ENCODE measurements at regions not wholly inside any gene's neighbourhood (a gene's known extent, or its start where the extent isn't known, plus 50 kb on each side); places are given as distances from the start of the nearest gene placed in this dataset.

DNA sequence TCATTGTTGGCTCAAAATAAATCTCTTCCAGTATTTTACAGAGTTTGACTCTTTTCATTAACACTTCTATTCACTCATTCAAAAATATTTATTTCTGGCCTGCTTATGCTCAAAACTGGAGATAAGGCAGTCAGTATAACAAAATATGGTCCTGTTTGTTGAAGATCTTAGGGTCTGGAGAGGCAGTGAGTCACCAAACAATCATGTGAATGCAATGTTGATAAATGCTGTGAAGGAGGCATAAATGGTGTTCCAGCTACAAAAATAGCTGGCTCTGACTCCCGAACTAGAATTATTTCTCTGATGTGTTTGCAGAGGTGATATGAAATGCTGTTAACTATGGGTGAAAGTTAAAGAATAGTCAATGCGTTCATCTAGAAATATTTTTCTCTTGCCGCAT, 390.6 kb downstream of the AASDHPPT start:
- ChIA-PET POLR2A (no interaction called here), CTCF (ENCODE audit: low intra/inter-chr PET ratio, low total read pairs) (no interaction called here)
- no peak overlapping the region for H3K27ac ChIP-seq (ENCODE audit: extremely low read length, insufficient read depth, low read length)
- H2AFZ ChIP-seq (ENCODE audit: low read length): no peak overlapping the region
- ATAC-seq (no peak), DNase-seq (ENCODE audit: low spot score) (peak; percentile 20), FAIRE-seq (no peak)
- no peaks in the 10 kb centered on the region for H3K27me3 ChIP-seq (ENCODE audit: control insufficient read depth in 1 of 2, insufficient read depth in 2 of 2, low read length in 2 of 2)
- TF ChIP-seq ZNF570 (CRISPR knock-in tag; IDR thresholded peaks at IDR 0.05; ENCODE audit: borderline replicate concordance) (no peak), EED (CRISPR knock-in tag; IDR thresholded peaks at IDR 0.05) (no peak), POLR2AphosphoS2 (IDR thresholded peaks at IDR 0.05; ENCODE audit: low read depth, low read length) (no peak), FOSL2 (CRISPR knock-in tag; IDR thresholded peaks at IDR 0.05) (peak; percentile 52; the same call in 1 of the 2 replicates), ZNF777 (CRISPR knock-in tag; IDR thresholded peaks at IDR 0.05) (no peak)
- TF ChIP-seq, protein P1, sequence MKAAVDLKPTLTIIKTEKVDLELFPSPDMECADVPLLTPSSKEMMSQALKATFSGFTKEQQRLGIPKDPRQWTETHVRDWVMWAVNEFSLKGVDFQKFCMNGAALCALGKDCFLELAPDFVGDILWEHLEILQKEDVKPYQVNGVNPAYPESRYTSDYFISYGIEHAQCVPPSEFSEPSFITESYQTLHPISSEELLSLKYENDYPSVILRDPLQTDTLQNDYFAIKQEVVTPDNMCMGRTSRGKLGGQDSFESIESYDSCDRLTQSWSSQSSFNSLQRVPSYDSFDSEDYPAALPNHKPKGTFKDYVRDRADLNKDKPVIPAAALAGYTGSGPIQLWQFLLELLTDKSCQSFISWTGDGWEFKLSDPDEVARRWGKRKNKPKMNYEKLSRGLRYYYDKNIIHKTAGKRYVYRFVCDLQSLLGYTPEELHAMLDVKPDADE (CRISPR knock-in tag; IDR thresholded peaks at IDR 0.05): no peak
- TF ChIP-seq, protein P2, sequence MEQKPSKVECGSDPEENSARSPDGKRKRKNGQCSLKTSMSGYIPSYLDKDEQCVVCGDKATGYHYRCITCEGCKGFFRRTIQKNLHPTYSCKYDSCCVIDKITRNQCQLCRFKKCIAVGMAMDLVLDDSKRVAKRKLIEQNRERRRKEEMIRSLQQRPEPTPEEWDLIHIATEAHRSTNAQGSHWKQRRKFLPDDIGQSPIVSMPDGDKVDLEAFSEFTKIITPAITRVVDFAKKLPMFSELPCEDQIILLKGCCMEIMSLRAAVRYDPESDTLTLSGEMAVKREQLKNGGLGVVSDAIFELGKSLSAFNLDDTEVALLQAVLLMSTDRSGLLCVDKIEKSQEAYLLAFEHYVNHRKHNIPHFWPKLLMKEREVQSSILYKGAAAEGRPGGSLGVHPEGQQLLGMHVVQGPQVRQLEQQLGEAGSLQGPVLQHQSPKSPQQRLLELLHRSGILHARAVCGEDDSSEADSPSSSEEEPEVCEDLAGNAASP (CRISPR knock-in tag; IDR thresholded peaks at IDR 0.05; ENCODE audit: borderline replicate concordance): no peak
- no TSS peak for BruUV-seq (replicated peaks)
- peaks cover 41% of the 10 kb centered on the region for H3K4me1 ChIP-seq (ENCODE audit: insufficient read depth, low read length)
- no peak overlapping the region for H3K4me2 ChIP-seq (ENCODE audit: low read depth, low read length)
- no peaks in the 10 kb centered on the region for H3K79me2 ChIP-seq (ENCODE audit: insufficient read depth, low read length)
- peaks cover 76% of the 10 kb centered on the region for H3K9me3 ChIP-seq (ENCODE audit: low read length)
- in situ Hi-C loops (cut with HindIII; ENCODE audit: extremely low pct_ligation_motif_present, low pct_unique_long_range_greater_than_20kb): no loop called here
- H3K9ac ChIP-seq (ENCODE audit: insufficient read depth, low read depth, low read length): no peak overlapping the region
- H4K20me1 ChIP-seq (ENCODE audit: insufficient read depth, low read length): no peaks in the 10 kb centered on the region
- 55% methylated on average over 3 of the region's 3 CpGs for WGBS (ENCODE audit: low lambda C conversion rate)
- H3K4me3 ChIP-seq (replicated peaks in 1 of 3; ENCODE audit: insufficient read depth in 1 of 3, low read depth in 2 of 3, low read length in 3 of 3): no peak overlapping the region
- no peaks in the 10 kb centered on the region for H3K36me3 ChIP-seq (replicated peaks in 1 of 2; ENCODE audit: control insufficient read depth in 1 of 2, insufficient read depth in 2 of 2, low read length in 2 of 2)
- intact Hi-C loops (cut with micrococcal nuclease; ENCODE audit: unreplicated experiment): no loop called here

- Histone ChIP-seq H2AFZ (ENCODE audit: low read length) (no peak overlapping the region), H4K20me1 (ENCODE audit: insufficient read depth, low read length) (no peaks in the 10 kb centered on the region), H3K4me3 (replicated peaks in 1 of 3; ENCODE audit: insufficient read depth in 1 of 3, low read depth in 2 of 3, low read length in 3 of 3) (no peak overlapping the region), H3K4me2 (ENCODE audit: low read depth, low read length) (no peak overlapping the region), H3K27me3 (ENCODE audit: control insufficient read depth in 1 of 2, insufficient read depth in 2 of 2, low read length in 2 of 2) (no peaks in the 10 kb centered on the region), H3K27ac (ENCODE audit: extremely low read length, insufficient read depth, low read length) (no peak overlapping the region), H3K36me3 (replicated peaks in 1 of 2; ENCODE audit: control insufficient read depth in 1 of 2, insufficient read depth in 2 of 2, low read length in 2 of 2) (no peaks in the 10 kb centered on the region), H3K9ac (ENCODE audit: insufficient read depth, low read depth, low read length) (no peak overlapping the region), H3K9me3 (ENCODE audit: low read length) (peaks cover 76% of the 10 kb centered on the region), H3K79me2 (ENCODE audit: insufficient read depth, low read length) (no peaks in the 10 kb centered on the region), H3K4me1 (ENCODE audit: insufficient read depth, low read length) (peaks cover 37% of the 10 kb centered on the region)
- DNase-seq (ENCODE audit: low spot score) (no peak), ATAC-seq (no peak), FAIRE-seq (no peak)
- WGBS (ENCODE audit: low lambda C conversion rate): 63% methylated on average over 1 of the region's 1 CpG
- ChIA-PET CTCF (ENCODE audit: low intra/inter-chr PET ratio, low total read pairs) (no interaction called here), POLR2A (no interaction called here)
- intact Hi-C loops (cut with micrococcal nuclease; ENCODE audit: unreplicated experiment): no loop called here
- in situ Hi-C loops (cut with HindIII; ENCODE audit: extremely low pct_ligation_motif_present, low pct_unique_long_range_greater_than_20kb): no loop called here
- no TSS peak for BruUV-seq (replicated peaks)
- TF ChIP-seq CEBPG (CRISPR knock-in tag; IDR thresholded peaks at IDR 0.05) (no peak), BRF2 (CRISPR knock-in tag; IDR thresholded peaks at IDR 0.05) (no peak), ZZZ3 (CRISPR knock-in tag; IDR thresholded peaks at IDR 0.05; ENCODE audit: borderline replicate concordance) (no peak), ZNF749 (CRISPR knock-in tag; IDR thresholded peaks at IDR 0.05; ENCODE audit: borderline replicate concordance) (no peak), PHF20 (CRISPR knock-in tag; IDR thresholded peaks at IDR 0.05) (no peak), ZNF33B (CRISPR knock-in tag; IDR thresholded peaks at IDR 0.05) (no peak), ZBTB43 (CRISPR knock-in tag; conservative IDR thresholded peaks at IDR 0.05) (no peak), ZMAT5 (CRISPR knock-in tag; IDR thresholded peaks at IDR 0.05; ENCODE audit: borderline replicate concordance, low read depth) (no peak), ZNF572 (CRISPR knock-in tag; IDR thresholded peaks at IDR 0.05) (no peak)
Measured at GRCh38 chr11:106468531-106468930, 391.1 kb downstream of the AASDHPPT start.
